ENCODE measurements at regions not wholly inside any gene's neighbourhood (a gene's known extent, or its start where the extent isn't known, plus 50 kb on each side); places are given as distances from the start of the nearest gene placed in this dataset.

DNA sequence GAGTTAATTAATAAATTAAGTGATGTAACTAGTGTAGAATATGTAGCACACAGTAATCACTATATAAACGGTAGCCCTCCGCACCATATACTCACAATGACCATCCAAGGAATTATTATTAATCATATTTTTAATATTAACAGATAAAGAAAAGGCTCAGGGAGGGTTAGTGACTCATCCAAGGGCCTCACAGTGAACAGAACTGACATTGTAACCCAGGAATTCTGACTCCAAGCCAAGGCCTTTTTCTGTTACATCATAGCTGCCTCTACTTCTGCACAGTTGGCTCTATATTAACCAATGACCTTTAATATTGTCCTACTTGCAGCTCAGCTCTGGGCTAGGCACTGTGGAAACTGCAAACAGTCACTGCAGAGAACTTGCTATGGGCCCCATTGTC is 117.5 kb upstream of the SIRPG start:
- Mint-ChIP-seq H3K36me3 (ENCODE audit: low read depth) (no peaks in the 10 kb centered on the region), H3K27ac (no peak overlapping the region), H3K27me3 (peaks cover 3% of the 10 kb centered on the region), H3K9me3 (no peaks in the 10 kb centered on the region), H3K4me3 (no peak overlapping the region), H3K4me1 (ENCODE audit: low read depth) (peaks cover 15% of the 10 kb centered on the region)
- no peak for DNase-seq

DNA sequence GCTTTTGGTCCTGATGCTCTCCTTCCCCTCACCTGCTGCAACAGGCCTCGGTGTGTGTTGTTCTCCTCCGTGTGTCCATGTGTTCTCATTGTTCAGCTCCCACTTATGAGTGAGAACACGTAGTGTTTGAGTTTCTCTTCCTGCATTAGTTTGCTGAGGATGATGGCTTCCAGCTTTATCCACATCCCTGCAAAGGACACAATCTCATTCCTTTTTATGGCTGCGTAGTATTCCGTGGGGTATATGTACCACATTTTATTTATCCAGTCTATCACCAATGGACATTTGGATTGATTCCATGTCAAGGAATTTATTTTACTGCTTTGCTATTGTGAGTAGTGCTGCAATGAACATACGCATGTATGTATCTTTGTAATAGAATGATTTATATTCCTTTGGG is 116.9 kb upstream of the SIRPG start:
- no peak for DNase-seq
- H3K36me3 Mint-ChIP-seq (ENCODE audit: low read depth), result no peaks in the 10 kb centered on the region
- no peak overlapping the region for H3K4me3 Mint-ChIP-seq
- no peaks in the 10 kb centered on the region for H3K27me3 Mint-ChIP-seq
- peaks cover 15% of the 10 kb centered on the region for H3K4me1 Mint-ChIP-seq (ENCODE audit: low read depth)
- no peaks in the 10 kb centered on the region for H3K9me3 Mint-ChIP-seq
- H3K27ac Mint-ChIP-seq, result peak overlapping the region; percentile 5

DNA sequence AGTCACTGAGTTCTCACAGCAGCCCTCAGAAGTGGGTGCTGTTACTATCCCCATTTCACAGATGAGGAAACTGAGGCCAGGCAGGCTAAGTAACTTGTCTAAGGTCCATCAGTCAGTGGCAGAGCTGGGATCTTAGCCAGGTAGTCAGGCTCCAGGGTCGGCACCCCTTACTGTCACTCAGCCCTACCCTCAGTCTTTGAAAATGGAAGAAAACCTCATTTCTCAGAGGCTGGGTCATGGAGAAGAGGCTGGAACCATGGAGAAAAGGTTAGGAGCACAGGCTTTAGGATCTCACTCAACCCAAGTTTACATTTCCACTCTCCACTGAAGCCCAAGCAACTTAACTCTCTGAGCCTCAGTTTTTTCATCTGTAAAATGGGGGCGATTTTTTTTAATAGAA is 116.2 kb upstream of the SIRPG start:
- no peak overlapping the region for H3K4me3 Mint-ChIP-seq
- no peaks in the 10 kb centered on the region for H3K9me3 Mint-ChIP-seq
- H3K36me3 Mint-ChIP-seq (ENCODE audit: low read depth), result no peaks in the 10 kb centered on the region
- H3K4me1 Mint-ChIP-seq (ENCODE audit: low read depth), result peaks cover 15% of the 10 kb centered on the region
- H3K27me3 Mint-ChIP-seq, result no peaks in the 10 kb centered on the region
- no peak overlapping the region for H3K27ac Mint-ChIP-seq
- DNase-seq, result no peak

DNA sequence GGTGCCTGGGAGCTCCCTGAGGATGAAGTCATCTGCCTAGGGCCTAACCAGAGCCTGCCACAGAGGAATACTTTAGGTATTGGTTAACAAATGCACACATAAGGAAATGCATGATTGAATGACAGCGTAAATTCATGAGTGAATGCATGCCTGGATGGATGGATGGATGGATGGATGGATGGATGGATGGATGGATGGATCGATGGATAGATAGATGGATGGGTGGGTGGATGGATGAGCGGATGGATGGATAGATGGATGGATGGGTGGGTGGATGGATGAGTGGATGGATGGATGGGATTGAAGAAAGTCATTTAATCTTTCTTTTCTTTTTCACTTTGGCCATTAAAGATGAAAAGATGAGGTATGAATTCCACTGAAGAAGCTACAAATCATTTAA is 111.9 kb upstream of the SIRPG start:
- Mint-ChIP-seq H3K4me3 (no peak overlapping the region), H3K9me3 (no peaks in the 10 kb centered on the region), H3K27ac (no peak overlapping the region), H3K4me1 (ENCODE audit: low read depth) (peaks cover under 1% of the 10 kb centered on the region), H3K27me3 (no peaks in the 10 kb centered on the region), H3K36me3 (ENCODE audit: low read depth) (no peaks in the 10 kb centered on the region)
- DNase-seq, result no peak

DNA sequence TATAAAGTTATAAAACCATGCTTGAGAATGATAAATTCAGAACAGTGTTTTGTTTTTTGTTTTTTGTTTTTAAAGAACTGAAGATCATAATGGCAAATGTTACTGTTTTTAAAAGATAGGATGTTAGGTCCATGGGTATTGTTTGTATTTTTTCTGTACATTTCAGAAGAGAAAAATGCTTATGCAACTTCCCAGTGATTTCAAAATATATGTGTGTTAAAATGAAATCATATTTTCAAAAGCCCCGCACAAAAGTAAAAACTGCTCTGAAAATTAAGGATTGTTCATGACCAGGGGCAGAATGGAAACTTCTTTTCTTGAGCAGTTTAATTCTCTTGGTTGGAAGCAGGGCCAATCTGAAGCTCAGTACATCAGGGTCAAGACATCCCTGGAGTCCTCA is 109.2 kb upstream of the SIRPG start:
- Mint-ChIP-seq H3K27me3 (no peaks in the 10 kb centered on the region), H3K4me1 (ENCODE audit: low read depth) (peaks cover 1% of the 10 kb centered on the region), H3K36me3 (ENCODE audit: low read depth) (no peaks in the 10 kb centered on the region), H3K4me3 (no peak overlapping the region), H3K9me3 (no peaks in the 10 kb centered on the region), H3K27ac (no peak overlapping the region)
- no peak for DNase-seq

- Mint-ChIP-seq H3K4me3 (no peak overlapping the region), H3K27me3 (no peaks in the 10 kb centered on the region), H3K9me3 (no peaks in the 10 kb centered on the region), H3K4me1 (ENCODE audit: low read depth) (peaks cover 1% of the 10 kb centered on the region), H3K27ac (no peak overlapping the region), H3K36me3 (ENCODE audit: low read depth) (no peaks in the 10 kb centered on the region)
- DNase-seq, result peak; percentile 70
These were observed 106.8 kb upstream of the SIRPG start for GRCh38 chr20:1764136-1765033.

DNA sequence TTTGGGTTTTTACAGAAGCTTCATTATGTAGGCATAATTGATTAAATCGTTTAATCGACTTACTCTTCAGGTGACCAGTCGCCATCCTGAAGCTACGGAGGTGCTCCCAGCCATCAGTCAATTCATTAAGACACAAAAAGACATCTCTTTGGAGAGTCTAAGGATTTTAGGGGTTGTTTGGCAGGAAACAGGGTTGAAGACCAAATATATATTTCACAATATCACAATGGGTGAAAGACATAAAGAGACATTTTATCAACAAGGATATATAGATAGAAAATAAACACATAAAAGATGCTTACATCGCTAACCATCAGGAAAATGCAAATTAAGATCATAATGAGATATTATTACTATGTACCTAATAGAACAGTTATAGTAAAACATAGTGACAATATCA is 104.0 kb upstream of the SIRPG start:
- DNase-seq, result no peak
- Mint-ChIP-seq H3K4me3 (no peak overlapping the region), H3K36me3 (ENCODE audit: low read depth) (no peaks in the 10 kb centered on the region), H3K27me3 (no peaks in the 10 kb centered on the region), H3K4me1 (ENCODE audit: low read depth) (peaks cover 1% of the 10 kb centered on the region), H3K9me3 (no peaks in the 10 kb centered on the region), H3K27ac (no peak overlapping the region)

DNA sequence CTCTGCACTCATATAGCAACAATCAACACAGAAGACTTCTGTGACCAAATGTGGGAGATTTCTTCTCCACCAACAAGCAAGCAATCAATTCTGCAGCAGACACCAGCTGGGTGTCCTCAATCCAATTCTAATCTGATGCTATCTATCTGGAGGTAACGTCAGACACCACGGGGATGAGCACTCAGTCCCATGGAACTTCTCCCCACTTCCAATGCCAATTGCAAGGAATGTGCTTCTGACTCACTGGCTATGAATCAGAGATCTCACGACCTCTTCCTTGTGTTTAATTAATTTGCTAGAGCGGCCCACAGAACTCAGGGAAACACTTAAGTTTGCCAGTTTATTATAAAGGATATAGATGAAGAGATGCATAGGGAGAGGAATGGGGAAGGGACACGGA is 103.5 kb upstream of the SIRPG start:
- no peaks in the 10 kb centered on the region for H3K27me3 Mint-ChIP-seq
- no peaks in the 10 kb centered on the region for H3K36me3 Mint-ChIP-seq (ENCODE audit: low read depth)
- no peak overlapping the region for H3K27ac Mint-ChIP-seq
- H3K9me3 Mint-ChIP-seq, result no peaks in the 10 kb centered on the region
- peaks cover 1% of the 10 kb centered on the region for H3K4me1 Mint-ChIP-seq (ENCODE audit: low read depth)
- H3K4me3 Mint-ChIP-seq, result no peak overlapping the region
- DNase-seq, result no peak

- DNase-seq, result no peak
- Mint-ChIP-seq H3K27ac (no peak overlapping the region), H3K4me3 (no peak overlapping the region), H3K9me3 (no peaks in the 10 kb centered on the region), H3K27me3 (no peaks in the 10 kb centered on the region), H3K36me3 (ENCODE audit: low read depth) (no peaks in the 10 kb centered on the region), H3K4me1 (ENCODE audit: low read depth) (peaks cover 5% of the 10 kb centered on the region)
These were observed 101.2 kb upstream of the SIRPG start for GRCh38 chr20:1758765-1759164.

DNA sequence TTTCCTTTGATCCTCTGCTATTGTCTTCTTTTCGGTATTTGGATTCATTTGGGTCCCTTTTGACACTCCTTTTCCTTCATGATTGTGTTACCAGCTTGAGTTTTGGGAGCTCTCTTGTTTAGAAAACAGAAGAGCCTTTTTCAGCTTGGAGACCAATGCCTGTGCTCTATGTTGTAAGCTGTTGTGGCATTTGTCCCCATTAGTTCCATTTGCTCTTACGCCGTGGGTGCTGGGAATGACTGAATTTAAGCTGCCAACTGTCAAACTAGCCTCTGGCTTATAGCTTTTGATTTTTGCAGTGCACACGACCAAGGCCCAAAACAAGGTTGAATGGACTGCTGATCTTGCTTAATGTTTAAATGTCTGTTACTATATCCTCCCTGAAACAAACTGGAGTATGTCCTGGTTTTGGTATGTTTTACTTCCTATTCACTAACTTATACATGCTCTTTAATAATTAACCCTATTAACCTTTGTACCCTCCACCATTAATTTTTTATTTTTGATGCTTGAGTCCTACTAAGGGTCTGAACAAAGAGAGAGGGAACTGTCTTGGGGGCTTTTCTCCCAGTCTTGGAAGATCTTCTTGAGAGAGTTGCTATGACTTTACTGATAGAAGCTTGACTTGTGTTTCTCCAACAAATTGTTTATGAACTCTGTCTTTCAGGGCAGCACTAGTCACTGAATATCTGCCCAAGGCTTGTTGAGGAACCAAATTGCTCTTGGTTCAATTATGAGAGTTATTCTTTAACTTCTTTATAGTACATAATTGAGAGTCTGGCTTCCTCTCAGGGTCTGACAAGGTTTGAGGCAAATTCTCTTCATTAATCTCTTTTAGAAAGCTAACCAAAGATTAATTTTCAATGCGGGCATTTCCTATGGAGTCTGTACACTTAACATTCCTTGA is 100.3 kb upstream of the SIRPG start:
- Mint-ChIP-seq H3K4me1 (ENCODE audit: low read depth) (peaks cover 5% of the 10 kb centered on the region), H3K9me3 (no peaks in the 10 kb centered on the region), H3K36me3 (ENCODE audit: low read depth) (no peaks in the 10 kb centered on the region), H3K4me3 (no peak overlapping the region), H3K27ac (no peak overlapping the region), H3K27me3 (no peaks in the 10 kb centered on the region)
- DNase-seq, result no peak

DNA sequence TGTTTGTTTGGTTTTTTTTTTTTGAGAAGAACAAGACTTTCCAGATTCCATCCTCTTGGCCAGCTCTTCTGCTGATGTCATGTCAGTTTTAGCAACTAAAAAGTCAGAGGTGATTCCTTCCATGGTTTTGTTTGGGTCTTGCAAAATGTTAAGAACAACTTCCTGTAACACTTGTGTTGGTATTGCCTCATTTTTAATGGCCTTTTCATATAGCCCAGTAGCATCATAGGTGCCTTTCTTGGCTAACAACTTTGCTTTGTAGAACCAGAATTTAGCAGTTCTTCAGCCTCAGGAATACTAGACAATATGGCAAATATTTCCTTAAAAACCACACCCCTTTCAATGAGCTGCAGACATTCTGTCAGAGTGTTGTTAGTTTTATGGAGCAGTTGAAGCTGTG is 99.5 kb upstream of the SIRPG start:
- Mint-ChIP-seq H3K4me3 (no peak overlapping the region), H3K27ac (no peak overlapping the region), H3K4me1 (ENCODE audit: low read depth) (peaks cover 5% of the 10 kb centered on the region), H3K36me3 (ENCODE audit: low read depth) (no peaks in the 10 kb centered on the region), H3K9me3 (peaks cover 6% of the 10 kb centered on the region), H3K27me3 (no peaks in the 10 kb centered on the region)
- DNase-seq, result no peak

DNA sequence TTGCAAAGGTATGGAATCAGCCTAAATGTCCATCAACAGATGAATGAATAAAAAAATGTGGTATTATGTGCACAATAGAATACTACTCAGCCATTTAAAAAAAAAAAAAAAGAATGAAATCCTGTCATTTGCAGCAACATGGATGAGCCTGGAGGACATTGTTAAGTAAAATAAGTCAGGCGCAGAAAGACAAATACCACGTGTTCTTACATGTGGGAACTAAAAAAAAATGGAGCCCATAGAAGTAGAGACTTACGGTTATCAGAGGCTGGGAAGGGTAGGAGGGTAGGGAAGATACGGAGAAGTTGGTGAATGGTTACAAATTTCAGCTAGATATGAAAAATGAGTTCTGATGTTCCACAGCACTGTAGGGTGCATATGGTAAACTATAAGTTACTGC is 97.2 kb upstream of the SIRPG start:
- DNase-seq, result no peak
- no peak overlapping the region for H3K4me3 Mint-ChIP-seq
- H3K9me3 Mint-ChIP-seq, result peaks cover 10% of the 10 kb centered on the region
- no peak overlapping the region for H3K27ac Mint-ChIP-seq
- H3K4me1 Mint-ChIP-seq (ENCODE audit: low read depth), result peaks cover 5% of the 10 kb centered on the region
- H3K36me3 Mint-ChIP-seq (ENCODE audit: low read depth), result no peaks in the 10 kb centered on the region
- no peaks in the 10 kb centered on the region for H3K27me3 Mint-ChIP-seq

DNA sequence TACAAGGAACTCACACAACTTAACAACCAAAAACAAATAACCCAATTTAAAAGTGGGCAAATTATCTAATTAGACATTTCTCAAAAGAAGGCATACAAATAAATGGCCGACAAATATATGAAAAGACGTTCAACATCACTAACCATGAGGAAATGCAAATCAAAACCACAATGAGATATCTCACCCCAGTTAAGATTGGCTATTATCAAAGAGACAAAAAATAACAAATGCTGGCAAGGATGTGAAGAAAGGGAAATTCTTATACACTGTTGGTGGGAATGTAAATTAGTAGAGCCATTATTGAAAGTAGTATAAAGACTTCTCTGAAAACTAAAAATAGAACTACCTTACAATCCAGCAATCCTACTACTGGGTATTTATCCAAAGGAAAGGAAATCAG is 96.7 kb upstream of the SIRPG start:
- Mint-ChIP-seq H3K36me3 (ENCODE audit: low read depth) (no peaks in the 10 kb centered on the region), H3K27me3 (no peaks in the 10 kb centered on the region), H3K27ac (no peak overlapping the region), H3K4me1 (ENCODE audit: low read depth) (peaks cover 5% of the 10 kb centered on the region), H3K4me3 (no peak overlapping the region), H3K9me3 (peaks cover 10% of the 10 kb centered on the region)
- DNase-seq, result no peak

DNA sequence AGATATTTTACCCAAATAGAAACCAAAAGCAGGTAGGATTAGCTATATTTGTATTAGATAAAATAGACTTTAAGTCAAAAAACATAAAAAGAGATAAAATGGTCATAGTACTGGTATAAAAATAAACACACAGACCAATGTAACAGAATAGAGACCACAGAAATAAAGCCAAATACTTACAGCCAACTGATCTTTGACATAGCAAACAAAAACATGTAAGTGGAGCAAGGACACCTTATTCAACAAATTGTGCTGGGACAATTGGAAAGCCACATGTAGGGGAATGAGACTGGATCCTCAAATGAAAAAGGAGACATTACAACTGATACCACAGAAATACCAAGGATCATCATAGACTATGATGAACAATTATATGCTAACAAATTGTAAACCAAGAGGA is 94.5 kb upstream of the SIRPG start:
- peaks cover 10% of the 10 kb centered on the region for H3K9me3 Mint-ChIP-seq
- no peak overlapping the region for H3K4me3 Mint-ChIP-seq
- H3K27ac Mint-ChIP-seq, result no peak overlapping the region
- no peak for DNase-seq
- H3K36me3 Mint-ChIP-seq (ENCODE audit: low read depth), result no peaks in the 10 kb centered on the region
- no peaks in the 10 kb centered on the region for H3K27me3 Mint-ChIP-seq
- peaks cover 5% of the 10 kb centered on the region for H3K4me1 Mint-ChIP-seq (ENCODE audit: low read depth)

DNA sequence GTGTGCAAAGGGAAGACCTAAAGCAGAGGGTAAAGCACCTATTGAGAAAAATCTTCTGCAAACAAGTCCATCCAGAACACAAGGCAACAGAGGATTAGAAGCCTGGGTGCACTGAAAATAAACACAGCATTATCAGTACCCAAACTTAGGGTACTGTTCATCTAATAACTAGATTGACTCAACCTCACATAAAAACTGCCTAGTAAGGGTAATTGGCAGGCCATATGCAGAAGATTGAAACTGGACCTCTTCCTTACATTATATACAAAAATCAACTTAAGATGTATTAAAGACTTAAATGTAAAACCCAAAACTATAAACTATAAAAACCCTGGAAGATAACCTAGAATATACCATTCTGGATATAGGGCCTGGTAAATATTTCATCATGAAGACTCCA is 91.2 kb upstream of the SIRPG start:
- no peak overlapping the region for H3K4me3 Mint-ChIP-seq
- no peaks in the 10 kb centered on the region for H3K36me3 Mint-ChIP-seq (ENCODE audit: low read depth)
- DNase-seq, result no peak
- H3K9me3 Mint-ChIP-seq, result peaks cover 10% of the 10 kb centered on the region
- H3K27me3 Mint-ChIP-seq, result no peaks in the 10 kb centered on the region
- H3K27ac Mint-ChIP-seq, result no peak overlapping the region
- no peaks in the 10 kb centered on the region for H3K4me1 Mint-ChIP-seq (ENCODE audit: low read depth)

Measured in activated T-cell treated with anti-CD3 and anti-CD28 coated beads, Interleukin-2, amount 50 U/mL, for 24 hours (primary cell).